Adrenal gland (tissue), 5 donors: ENCODE measurements at regions not wholly inside any gene's neighbourhood (a gene's known extent, or its start where the extent isn't known, plus 50 kb on each side); places are given as distances from the start of the nearest gene placed in this dataset.

Experiments used
- CTCF ChIP-seq, 6 experiments: fragments of 450-650 bp in 4 of 6; fragments of 200-600 bp in 2 of 6; sonication (generic) in 1 of 6; IDR thresholded peaks; 1 replicate in 5 of 6; 2 replicates in 1 of 6; pipeline versions ENCODE4 v1.5.1 to v1.8.0; 2016 to 2021; ENCODE audit warnings: antibody characterized with exemption in 6 of 6, mild to moderate bottlenecking in 2 of 6, moderate library complexity in 1 of 6
- POLR2A ChIP-seq, 2 donors: fragments of 450-650 bp; IDR thresholded peaks; one replicate each; pipeline ENCODE4 v1.6.1; 2017; ENCODE audit warnings: antibody characterized with exemption in 2 of 2, mild to moderate bottlenecking in 2 of 2, moderate library complexity in 1 of 2
- donor health status: DM: no; HTN: no; CAD: no.

- TF ChIP-seq POLR2A (IDR thresholded peaks at IDR 0.05) = no peak
- TF ChIP-seq CTCF (IDR thresholded peaks at IDR 0.05) = no peak
These were observed 161.8 kb upstream of the TOPAZ1 start for GRCh38 chr3:44079916-44080315.
